ENCODE measurements at regions not wholly inside any gene's neighbourhood (a gene's known extent, or its start where the extent isn't known, plus 50 kb on each side); places are given as distances from the start of the nearest gene placed in this dataset.

DNA sequence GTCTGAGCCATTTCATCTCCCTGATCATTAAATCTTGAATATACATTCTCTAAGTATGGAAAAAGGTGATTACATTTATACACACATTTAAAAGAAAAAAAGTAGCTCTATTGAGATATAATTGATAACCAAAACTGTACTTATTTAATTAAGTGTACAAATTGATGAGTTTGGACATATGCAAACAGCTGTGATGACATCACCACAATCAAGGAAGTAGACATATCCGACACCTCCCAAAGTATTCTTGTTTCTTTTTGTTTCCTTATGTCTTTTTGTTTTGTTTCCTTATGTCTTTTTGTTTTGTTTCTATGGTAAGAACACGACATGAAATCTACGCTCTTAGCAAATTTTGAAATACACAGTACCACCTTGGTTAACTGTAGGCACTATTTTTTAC lies 1393.9 kb upstream of the MIR17HG start:
- no peaks in the 10 kb centered on the region for H3K36me3 Mint-ChIP-seq

DNA sequence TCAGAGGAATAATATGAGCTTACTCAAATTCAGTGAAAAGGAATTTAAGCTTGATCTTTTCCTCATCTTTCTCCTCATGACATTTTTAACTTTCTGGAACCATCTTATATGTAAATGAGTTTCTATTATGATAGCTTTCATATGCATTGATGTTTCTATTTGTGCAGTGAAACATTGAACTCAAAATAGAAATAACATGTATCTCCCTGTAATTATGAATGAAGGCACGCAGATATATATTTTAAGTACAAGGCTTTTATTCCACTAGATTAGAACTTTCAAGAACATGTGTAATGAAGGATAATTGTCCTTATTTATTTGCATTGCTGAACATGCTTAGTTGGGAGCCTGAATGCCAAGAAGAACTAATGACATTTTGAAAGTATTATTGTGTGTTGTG lies 1391.7 kb upstream of the MIR17HG start:
- Mint-ChIP-seq H3K27ac (no peak overlapping the region), H3K27me3 (ENCODE audit: low read depth) (no peaks in the 10 kb centered on the region), H3K4me1 (no peaks in the 10 kb centered on the region), H3K9me3 (peaks cover 10% of the 10 kb centered on the region), H3K4me3 (no peak overlapping the region), H3K36me3 (no peaks in the 10 kb centered on the region)
- no peak for ATAC-seq
- ChIA-PET CTCF (no interaction called here), POLR2A (no interaction called here)
- no peak for DNase-seq (ENCODE audit: low spot score)
- TF ChIP-seq, protein P1, sequence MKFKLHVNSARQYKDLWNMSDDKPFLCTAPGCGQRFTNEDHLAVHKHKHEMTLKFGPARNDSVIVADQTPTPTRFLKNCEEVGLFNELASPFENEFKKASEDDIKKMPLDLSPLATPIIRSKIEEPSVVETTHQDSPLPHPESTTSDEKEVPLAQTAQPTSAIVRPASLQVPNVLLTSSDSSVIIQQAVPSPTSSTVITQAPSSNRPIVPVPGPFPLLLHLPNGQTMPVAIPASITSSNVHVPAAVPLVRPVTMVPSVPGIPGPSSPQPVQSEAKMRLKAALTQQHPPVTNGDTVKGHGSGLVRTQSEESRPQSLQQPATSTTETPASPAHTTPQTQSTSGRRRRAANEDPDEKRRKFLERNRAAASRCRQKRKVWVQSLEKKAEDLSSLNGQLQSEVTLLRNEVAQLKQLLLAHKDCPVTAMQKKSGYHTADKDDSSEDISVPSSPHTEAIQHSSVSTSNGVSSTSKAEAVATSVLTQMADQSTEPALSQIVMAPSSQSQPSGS (CRISPR knock-in tag; IDR thresholded peaks at IDR 0.05; ENCODE audit: borderline replicate concordance, low read depth), result no peak
- TF ChIP-seq ZNF317 (CRISPR knock-in tag; IDR thresholded peaks at IDR 0.05; ENCODE audit: borderline replicate concordance, low read depth) (no peak), MXD4 (CRISPR knock-in tag; IDR thresholded peaks at IDR 0.05; ENCODE audit: borderline replicate concordance) (no peak), TEAD1 (CRISPR knock-in tag; IDR thresholded peaks at IDR 0.05) (no peak), CREM (CRISPR knock-in tag; IDR thresholded peaks at IDR 0.05) (no peak)

More for the DNA sequence above, 1393.9 kb upstream of the MIR17HG start:
- DNase-seq (ENCODE audit: low spot score) (no peak), ATAC-seq (no peak)
- no peak overlapping the region for H3K4me3 Mint-ChIP-seq
- peaks cover 10% of the 10 kb centered on the region for H3K9me3 Mint-ChIP-seq
- TF ChIP-seq ZNF263 (CRISPR knock-in tag; IDR thresholded peaks at IDR 0.05; ENCODE audit: low read depth) (no peak), NFYB (CRISPR knock-in tag; conservative IDR thresholded peaks at IDR 0.05; ENCODE audit: low read depth) (no peak), NFATC4 (CRISPR knock-in tag; IDR thresholded peaks at IDR 0.05) (no peak)
- TF ChIP-seq, protein P2, sequence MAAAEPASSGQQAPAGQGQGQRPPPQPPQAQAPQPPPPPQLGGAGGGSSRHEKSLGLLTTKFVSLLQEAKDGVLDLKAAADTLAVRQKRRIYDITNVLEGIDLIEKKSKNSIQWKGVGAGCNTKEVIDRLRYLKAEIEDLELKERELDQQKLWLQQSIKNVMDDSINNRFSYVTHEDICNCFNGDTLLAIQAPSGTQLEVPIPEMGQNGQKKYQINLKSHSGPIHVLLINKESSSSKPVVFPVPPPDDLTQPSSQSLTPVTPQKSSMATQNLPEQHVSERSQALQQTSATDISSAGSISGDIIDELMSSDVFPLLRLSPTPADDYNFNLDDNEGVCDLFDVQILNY (CRISPR knock-in tag; IDR thresholded peaks at IDR 0.05), result no peak
- TF ChIP-seq, protein P1 (CRISPR knock-in tag; IDR thresholded peaks at IDR 0.05; ENCODE audit: borderline replicate concordance, low read depth), result no peak
- TF ChIP-seq, protein P3, sequence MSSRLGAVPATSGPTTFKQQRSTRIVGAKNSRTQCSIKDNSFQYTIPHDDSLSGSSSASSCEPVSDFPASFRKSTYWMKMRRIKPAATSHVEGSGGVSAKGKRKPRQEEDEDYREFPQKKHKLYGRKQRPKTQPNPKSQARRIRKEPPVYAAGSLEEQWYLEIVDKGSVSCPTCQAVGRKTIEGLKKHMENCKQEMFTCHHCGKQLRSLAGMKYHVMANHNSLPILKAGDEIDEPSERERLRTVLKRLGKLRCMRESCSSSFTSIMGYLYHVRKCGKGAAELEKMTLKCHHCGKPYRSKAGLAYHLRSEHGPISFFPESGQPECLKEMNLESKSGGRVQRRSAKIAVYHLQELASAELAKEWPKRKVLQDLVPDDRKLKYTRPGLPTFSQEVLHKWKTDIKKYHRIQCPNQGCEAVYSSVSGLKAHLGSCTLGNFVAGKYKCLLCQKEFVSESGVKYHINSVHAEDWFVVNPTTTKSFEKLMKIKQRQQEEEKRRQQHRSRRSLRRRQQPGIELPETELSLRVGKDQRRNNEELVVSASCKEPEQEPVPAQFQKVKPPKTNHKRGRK (CRISPR knock-in tag; IDR thresholded peaks at IDR 0.05; ENCODE audit: borderline replicate concordance), result no peak
- H3K27me3 Mint-ChIP-seq (ENCODE audit: low read depth), result no peaks in the 10 kb centered on the region
- H3K27ac Mint-ChIP-seq, result no peak overlapping the region
- ChIA-PET CTCF (no interaction called here), POLR2A (no interaction called here)
- no peaks in the 10 kb centered on the region for H3K4me1 Mint-ChIP-seq

DNA sequence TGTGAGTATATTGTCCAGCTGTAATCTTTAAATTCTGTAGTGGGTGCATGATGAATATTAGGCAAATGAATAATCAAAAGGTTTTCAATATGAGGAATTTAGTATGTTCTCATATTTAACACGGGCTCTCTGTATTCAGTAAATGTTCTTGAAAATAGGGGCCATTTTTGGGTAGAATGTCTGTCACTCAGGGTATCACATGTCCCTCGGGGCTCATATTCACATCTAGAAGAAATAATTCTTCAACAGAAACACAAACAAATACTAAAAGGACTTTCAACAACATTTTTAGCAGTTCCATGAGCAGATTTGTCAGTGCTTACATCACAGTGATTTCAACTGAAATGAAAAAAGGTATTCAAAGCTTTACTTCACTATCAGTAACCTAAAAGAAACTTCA lies 1388.4 kb upstream of the MIR17HG start:
- Mint-ChIP-seq H3K4me1 (no peaks in the 10 kb centered on the region), H3K4me3 (no peak overlapping the region), H3K27me3 (ENCODE audit: low read depth) (no peaks in the 10 kb centered on the region; the same call in 1 of the 2 replicates), H3K27ac (no peak overlapping the region), H3K36me3 (no peaks in the 10 kb centered on the region), H3K9me3 (peaks cover 10% of the 10 kb centered on the region)
- ChIA-PET POLR2A (no interaction called here), CTCF (no interaction called here)
- ATAC-seq (no peak), DNase-seq (ENCODE audit: low spot score) (no peak)
- TF ChIP-seq ELF4 (CRISPR knock-in tag; IDR thresholded peaks at IDR 0.05; ENCODE audit: low read depth) (no peak), FOXP1 (CRISPR knock-in tag; IDR thresholded peaks at IDR 0.05; ENCODE audit: borderline replicate concordance) (no peak), SOX15 (CRISPR knock-in tag; IDR thresholded peaks at IDR 0.05) (no peak), TP53 (CRISPR knock-in tag; IDR thresholded peaks at IDR 0.05) (no peak), EMX1 (CRISPR knock-in tag; IDR thresholded peaks at IDR 0.05) (no peak), FOXJ3 (CRISPR knock-in tag; IDR thresholded peaks at IDR 0.05; ENCODE audit: borderline replicate concordance) (no peak), ZNF416 (CRISPR knock-in tag; IDR thresholded peaks at IDR 0.05) (no peak)
- TF ChIP-seq, protein P4, sequence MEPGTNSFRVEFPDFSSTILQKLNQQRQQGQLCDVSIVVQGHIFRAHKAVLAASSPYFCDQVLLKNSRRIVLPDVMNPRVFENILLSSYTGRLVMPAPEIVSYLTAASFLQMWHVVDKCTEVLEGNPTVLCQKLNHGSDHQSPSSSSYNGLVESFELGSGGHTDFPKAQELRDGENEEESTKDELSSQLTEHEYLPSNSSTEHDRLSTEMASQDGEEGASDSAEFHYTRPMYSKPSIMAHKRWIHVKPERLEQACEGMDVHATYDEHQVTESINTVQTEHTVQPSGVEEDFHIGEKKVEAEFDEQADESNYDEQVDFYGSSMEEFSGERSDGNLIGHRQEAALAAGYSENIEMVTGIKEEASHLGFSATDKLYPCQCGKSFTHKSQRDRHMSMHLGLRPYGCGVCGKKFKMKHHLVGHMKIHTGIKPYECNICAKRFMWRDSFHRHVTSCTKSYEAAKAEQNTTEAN (CRISPR knock-in tag; IDR thresholded peaks at IDR 0.05), result no peak
- TF ChIP-seq, protein P5, sequence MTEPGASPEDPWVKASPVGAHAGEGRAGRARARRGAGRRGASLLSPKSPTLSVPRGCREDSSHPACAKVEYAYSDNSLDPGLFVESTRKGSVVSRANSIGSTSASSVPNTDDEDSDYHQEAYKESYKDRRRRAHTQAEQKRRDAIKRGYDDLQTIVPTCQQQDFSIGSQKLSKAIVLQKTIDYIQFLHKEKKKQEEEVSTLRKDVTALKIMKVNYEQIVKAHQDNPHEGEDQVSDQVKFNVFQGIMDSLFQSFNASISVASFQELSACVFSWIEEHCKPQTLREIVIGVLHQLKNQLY (CRISPR knock-in tag; IDR thresholded peaks at IDR 0.05), result no peak
- TF ChIP-seq, protein P6, sequence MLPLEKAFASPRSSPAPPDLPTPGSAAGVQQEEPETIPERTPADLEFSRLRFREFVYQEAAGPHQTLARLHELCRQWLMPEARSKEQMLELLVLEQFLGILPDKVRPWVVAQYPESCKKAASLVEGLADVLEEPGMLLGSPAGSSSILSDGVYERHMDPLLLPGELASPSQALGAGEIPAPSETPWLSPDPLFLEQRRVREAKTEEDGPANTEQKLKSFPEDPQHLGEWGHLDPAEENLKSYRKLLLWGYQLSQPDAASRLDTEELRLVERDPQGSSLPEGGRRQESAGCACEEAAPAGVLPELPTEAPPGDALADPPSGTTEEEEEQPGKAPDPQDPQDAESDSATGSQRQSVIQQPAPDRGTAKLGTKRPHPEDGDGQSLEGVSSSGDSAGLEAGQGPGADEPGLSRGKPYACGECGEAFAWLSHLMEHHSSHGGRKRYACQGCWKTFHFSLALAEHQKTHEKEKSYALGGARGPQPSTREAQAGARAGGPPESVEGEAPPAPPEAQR (CRISPR knock-in tag; IDR thresholded peaks at IDR 0.05), result no peak
